Stimulated activated CD4-positive, alpha-beta T cell treated with anti-CD3 and anti-CD28 coated beads, TNF-alpha, amount 100 ng/mL, for 24 hours (primary cell): ENCODE measurements at regions not wholly inside any gene's neighbourhood (a gene's known extent, or its start where the extent isn't known, plus 50 kb on each side); places are given as distances from the start of the nearest gene placed in this dataset.

Experiments
- DNase-seq, 3 experiments: peaks; one replicate each; pipeline ENCODE4 v3.0.0-alpha.2; 2020; ENCODE audit warnings: low read depth in 3 of 3

DNA sequence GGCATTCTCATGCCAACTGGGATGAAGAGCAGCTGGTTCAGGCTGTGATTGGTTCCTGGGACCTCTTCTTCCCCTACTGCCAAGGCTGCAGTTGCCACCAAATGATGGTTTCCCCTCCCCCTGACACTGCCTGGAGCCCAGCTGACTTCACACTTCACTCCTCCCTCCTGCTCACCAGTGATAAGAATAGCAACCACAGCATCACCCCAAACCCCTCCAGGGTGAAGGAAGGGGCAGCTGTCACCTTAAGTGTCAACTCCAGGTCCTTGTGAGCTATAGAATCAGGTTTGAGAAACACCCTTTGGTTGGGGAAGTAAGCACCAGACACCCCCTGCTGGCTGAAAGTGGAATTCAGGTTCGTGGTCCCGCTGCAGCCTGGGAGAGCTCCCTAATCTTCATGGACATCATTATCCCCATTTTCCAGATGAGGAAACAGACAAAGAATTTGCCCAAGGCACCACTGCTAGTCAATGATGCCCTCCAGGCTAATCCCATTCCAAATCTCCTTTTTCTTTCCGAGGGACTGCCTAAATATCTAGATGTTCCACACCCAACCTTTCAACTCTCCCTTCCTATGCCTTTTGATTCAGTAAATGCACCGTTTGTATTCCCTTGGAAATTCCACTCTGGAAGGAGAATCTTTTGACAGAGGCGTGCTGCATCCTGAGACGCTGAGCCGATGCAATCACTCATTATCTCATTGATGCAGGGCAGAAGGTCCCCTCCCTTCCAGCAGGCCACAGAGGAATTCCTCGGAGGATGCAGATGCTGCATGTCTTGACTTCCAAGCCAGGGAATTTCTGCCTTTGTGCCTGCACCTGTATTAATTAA, 50.6 kb upstream of the UQCRFS1 start:
- peak; percentile 18 to 51 (median 31) for DNase-seq

GRCh38 chr19:29264897-29265296, 51.9 kb upstream of the UQCRFS1 start:
- DNase-seq: no peak

- no peak for DNase-seq
These were observed 52.5 kb upstream of the UQCRFS1 start for GRCh38 chr19:29265436-29265835.

GRCh38 chr19:29266001-29266400, 53.0 kb upstream of the UQCRFS1 start:
- no peak for DNase-seq

GRCh38 chr19:29266603-29267002, 53.7 kb upstream of the UQCRFS1 start:
- no peak for DNase-seq

DNA sequence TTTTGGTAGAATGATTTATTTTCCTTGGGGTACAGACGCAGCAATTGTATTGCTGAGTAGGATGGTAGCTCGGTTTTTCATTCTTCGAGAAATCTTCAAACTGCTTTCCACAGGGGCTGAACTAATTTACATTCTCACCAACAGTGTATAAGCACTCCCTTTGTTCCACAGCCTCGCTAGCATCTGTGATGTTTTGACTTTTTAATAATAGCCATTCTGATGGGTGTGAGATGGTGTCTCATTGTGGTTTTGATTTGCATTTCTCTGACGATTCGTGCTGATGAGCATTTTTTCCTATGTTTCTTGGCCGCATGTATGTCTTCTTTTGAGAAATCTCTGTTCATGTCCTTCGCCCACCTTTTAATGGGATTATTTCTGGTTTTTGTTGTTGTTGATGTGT, 54.8 kb upstream of the UQCRFS1 start:
- no peak for DNase-seq

DNA sequence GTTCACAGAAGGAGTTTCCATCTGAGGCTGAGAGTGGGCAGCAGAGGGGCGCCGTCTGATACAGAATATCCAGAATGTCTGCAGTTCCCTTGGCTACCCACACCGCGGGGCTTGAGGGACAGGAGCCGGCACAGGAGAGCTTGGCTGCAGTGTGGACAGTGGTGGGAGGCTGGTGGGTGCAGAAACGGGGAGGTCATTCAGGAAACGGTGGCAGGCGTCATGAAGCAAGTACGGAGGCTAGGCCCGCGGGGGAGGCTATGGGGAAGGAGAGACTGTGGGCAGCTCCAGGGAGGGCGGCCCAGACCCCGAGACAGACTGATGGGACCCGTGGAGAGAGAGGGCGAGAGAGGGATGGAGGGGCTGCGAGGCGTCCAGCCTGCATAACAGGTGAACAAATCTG, 55.2 kb upstream of the UQCRFS1 start:
- DNase-seq: no peak

GRCh38 chr19:29268721-29269393, 55.9 kb upstream of the UQCRFS1 start:
- no peak for DNase-seq

GRCh38 chr19:29269641-29270040, 56.7 kb upstream of the UQCRFS1 start:
- no peak for DNase-seq

GRCh38 chr19:29271341-29271740, 58.4 kb upstream of the UQCRFS1 start:
- DNase-seq: no peak

DNA sequence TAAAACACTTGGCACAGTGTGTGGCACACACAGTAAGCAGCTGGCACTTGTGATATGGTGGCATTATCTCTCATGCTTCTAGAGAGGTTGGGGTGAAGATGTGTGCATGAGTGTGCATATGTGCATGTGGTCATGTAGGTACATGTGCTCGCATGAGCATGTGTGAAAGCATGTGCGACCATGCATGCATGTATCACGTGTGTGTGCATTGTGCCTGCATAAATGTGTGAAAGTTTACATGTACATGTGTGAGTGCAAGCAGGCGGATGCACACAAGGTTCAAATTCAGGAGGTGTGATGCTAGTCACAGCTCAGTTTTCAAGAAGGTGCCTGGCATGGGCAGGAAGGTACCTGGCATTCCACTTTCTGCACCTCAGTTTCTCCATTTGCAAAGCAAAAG, 59.0 kb upstream of the UQCRFS1 start:
- no peak for DNase-seq

- DNase-seq: no peak
These were observed 60.2 kb upstream of the UQCRFS1 start for GRCh38 chr19:29273000-29273640.

DNA sequence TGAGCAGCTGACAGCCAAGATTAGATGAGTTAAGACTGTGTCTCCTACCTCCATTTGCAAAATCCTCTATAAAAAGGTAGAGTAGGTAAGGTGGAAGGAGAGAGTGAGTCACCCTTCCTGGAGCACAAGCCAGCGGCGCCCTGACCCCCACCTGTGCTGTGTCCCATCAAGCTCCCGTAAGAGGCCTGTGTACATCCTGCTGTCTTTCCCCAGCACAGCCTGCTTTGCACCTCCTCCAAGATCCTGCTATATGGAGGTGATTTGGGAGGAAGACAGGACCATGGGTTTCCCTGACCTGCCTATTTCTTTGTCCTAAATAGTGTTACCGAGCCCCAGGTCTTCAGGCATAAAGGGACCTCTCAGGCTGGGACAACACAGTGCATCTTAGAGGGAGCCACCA, 62.3 kb upstream of the UQCRFS1 start:
- no peak for DNase-seq

DNA sequence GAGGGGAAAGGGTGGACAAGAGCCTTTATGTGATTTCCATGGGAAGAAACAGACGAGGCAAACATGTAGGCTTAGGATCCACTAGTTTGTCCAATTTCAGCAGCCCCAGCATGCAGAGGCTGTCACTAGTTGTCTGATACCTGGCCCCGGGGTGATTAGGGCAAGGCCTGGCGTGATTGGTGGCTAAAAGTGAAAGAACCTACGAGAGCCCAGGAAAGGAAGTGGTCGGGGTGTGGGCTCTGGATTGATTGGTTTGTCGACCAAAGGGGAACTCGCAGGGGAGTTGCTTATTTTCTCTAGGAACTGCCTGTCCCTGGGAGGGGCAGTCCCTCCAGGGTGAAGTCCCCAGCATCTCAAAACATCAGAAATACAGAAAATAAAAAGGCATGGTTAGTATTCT, 64.2 kb upstream of the UQCRFS1 start:
- DNase-seq: peak in 2 of 3 experiments; percentile 14 to 38

DNA sequence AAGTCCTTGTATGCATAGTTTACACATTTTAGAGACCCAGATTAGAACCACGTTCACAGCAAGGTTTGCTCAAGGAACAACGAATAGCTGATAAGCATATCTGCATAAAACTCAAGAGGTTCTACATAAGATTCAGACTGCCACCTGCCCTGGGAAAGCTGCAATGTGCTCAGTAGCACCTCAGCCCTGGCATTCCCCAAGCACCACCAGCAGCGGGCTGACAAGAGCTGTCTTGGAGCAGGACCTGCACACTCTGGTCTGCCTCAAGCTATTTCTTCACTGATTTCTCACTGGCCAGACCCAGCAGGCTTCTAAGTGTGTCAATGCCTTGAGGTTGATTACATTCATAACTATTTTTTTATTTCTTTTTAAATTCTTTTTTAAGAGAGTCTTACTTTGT, 65.8 kb upstream of the UQCRFS1 start:
- DNase-seq: no peak

DNA sequence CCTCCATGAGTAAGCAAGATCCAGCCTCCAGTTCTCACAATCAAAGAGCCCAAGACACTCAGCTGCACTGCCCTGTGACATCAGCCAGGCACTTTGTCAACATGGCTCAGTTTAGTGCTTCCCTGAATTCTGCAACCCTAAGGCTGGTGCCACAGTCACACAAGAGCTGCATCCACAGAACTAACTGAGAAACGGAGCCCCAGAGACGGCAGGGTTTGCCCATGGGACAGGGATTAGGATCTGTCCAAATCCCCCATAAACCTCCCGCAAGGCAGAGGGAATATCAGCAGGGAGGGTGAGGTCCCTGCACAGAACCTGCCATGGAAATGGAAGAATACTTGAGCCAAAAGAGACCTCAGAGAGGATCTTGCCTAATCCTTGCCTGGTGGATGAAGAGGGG, 70.4 kb upstream of the UQCRFS1 start:
- no peak for DNase-seq

DNA sequence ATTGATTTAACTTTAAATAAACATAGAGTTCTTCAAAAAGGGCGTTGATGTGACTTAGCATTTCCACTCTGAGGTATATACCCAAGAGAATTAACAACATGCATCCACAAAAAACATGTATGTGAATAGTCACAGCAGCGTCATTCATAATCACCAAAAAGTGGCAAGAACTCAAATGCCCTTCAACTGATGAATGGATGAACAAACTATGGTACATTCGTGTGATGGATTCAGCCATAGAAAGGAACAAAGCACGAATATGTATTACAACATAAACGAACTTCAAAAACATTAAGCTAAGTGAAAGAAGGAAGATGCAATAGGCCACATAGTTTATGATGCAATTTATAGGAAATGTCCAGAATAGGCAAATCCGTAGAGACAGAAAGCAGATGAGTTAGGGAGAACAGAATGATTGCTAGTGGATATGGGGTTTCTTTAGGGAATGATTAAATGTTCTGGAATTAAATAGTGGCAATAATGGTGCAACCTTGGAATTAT, 72.3 kb upstream of the UQCRFS1 start:
- no peak for DNase-seq

- no peak for DNase-seq
These were observed 72.9 kb upstream of the UQCRFS1 start for GRCh38 chr19:29285878-29286277.

DNA sequence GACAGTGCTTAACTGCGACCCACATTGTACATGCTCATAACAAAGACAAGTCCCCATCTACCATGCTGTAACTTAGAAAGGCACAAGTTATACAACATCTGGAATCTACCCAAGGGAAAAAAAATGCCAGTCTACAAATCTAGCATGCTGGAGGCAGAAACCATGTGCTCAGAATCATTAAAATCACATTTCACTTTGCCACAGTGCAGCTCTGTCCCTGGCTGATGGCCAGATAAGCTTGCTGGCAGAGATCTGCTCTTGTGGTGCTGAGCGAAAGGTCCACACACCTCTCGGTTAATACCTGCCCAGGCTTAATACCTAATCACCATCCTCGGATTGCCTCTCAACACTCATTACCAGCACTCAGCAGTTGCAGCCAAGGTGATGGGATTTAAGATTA, 74.1 kb upstream of the UQCRFS1 start:
- no peak for DNase-seq

DNA sequence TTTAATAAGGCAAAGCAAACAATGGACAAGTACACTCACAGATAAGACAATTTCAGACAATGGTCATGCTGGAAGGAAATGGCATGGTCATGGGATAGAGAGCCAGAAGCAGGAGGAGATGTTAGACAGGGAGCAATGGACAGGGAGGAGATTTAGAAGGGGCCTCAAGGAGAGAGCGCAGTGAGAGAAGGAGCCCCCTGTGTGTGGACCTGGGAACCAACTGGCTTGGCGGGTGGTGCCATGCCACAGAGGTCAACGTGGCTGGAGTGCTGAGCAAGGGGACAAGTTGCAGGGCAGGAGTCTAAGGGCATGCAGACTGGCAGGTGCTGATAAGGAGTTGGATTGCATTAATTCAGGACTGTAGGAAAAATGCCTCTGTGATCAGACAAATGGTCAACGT, 75.3 kb upstream of the UQCRFS1 start:
- DNase-seq: no peak

GRCh38 chr19:29289020-29289419, 76.1 kb upstream of the UQCRFS1 start:
- no peak for DNase-seq

DNA sequence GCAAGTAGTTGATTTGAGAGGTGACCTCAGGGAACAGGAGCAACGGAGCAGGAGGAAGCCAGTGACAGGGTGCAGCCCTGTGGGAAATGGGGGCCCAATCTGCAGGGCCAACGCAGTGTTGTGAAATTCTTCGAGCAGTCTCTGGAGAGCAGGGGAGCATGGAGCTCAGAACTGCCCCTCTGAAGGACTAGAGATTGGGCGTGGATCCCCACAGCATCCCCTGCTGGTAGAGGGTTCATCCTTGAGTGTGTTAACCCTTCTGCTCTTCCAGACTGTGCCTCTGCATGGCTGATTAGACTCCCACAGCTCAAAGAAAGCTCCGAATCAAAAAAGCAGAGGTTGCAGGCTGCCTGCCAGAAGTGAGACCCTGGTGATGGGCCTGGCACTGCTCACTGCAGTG, 77.9 kb upstream of the UQCRFS1 start:
- no peak for DNase-seq

DNA sequence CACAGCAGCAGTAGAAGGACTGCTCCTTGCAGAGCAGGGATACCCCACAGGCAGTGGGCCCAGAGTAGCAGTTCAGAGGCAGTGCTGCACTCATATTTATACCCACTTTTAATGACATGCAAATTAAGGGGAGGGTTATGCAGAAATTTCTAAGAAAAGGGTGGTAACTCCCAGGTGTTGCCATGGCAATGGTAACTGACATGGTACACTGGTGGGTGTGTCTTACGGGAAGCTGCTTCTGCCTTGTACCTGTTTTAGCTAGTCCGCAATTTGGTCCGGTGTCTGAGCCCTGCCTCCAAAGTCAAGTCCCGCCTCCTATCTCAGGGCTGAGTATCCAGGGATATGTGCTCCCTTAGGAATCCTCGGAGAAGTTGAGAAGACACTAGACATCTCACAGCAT, 79.2 kb upstream of the UQCRFS1 start:
- DNase-seq: no peak
